Gastroesophageal sphincter (tissue), 3 donors: ENCODE measurements at regions not wholly inside any gene's neighbourhood (a gene's known extent, or its start where the extent isn't known, plus 50 kb on each side); places are given as distances from the start of the nearest gene placed in this dataset.

ENCODE experiments used
- POLR2A ChIP-seq, 2 donors: fragments of 450-650 bp; IDR thresholded peaks; one replicate each; pipeline ENCODE4 v1.6.1; 2017; ENCODE audit warnings: antibody characterized with exemption in 2 of 2, mild to moderate bottlenecking in 2 of 2, moderate library complexity in 1 of 2
- POLR2AphosphoS5 ChIP-seq: sonication (generic); formaldehyde crosslinking; IDR thresholded peaks from one replicate; pipeline ENCODE4 v1.6.1; 2017; ENCODE audit warnings: antibody characterized with exemption
- TF ChIP-seq, protein P1 (sequence below), 4 experiments: fragments of 200-600 bp in 2 of 4; fragments of 450-650 bp in 2 of 4; sonication (generic) in 1 of 4; IDR thresholded peaks; one replicate each; pipeline ENCODE4 v1.5.1; 2017 to 2019; ENCODE audit warnings: antibody characterized with exemption in 4 of 4, mild to moderate bottlenecking in 2 of 4, moderate library complexity in 2 of 4

- TF ChIP-seq, protein P1, sequence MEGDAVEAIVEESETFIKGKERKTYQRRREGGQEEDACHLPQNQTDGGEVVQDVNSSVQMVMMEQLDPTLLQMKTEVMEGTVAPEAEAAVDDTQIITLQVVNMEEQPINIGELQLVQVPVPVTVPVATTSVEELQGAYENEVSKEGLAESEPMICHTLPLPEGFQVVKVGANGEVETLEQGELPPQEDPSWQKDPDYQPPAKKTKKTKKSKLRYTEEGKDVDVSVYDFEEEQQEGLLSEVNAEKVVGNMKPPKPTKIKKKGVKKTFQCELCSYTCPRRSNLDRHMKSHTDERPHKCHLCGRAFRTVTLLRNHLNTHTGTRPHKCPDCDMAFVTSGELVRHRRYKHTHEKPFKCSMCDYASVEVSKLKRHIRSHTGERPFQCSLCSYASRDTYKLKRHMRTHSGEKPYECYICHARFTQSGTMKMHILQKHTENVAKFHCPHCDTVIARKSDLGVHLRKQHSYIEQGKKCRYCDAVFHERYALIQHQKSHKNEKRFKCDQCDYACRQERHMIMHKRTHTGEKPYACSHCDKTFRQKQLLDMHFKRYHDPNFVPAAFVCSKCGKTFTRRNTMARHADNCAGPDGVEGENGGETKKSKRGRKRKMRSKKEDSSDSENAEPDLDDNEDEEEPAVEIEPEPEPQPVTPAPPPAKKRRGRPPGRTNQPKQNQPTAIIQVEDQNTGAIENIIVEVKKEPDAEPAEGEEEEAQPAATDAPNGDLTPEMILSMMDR (IDR thresholded peaks at IDR 0.05) = no peak
- TF ChIP-seq POLR2AphosphoS5 (no peak), POLR2A (IDR thresholded peaks at IDR 0.05) (no peak)
Measured at GRCh38 chr22:27130906-27131305, 473.5 kb downstream of the MIAT start.
